IMR-90 (cell line): ENCODE measurements at regions not wholly inside any gene's neighbourhood (a gene's known extent, or its start where the extent isn't known, plus 50 kb on each side); places are given as distances from the start of the nearest gene placed in this dataset.

ENCODE experiments used
- ATAC-seq: fragments of 200-7000 bp; cut with Tn5 transposase; 2 replicates; pipeline ENCODE4 v1.9.1; 2020; ENCODE audit warnings: low read depth, mild to moderate bottlenecking, moderate library complexity
- BruUV-seq: library from RNA; stranded (reverse); fragments of 400-500 nt; replicated peaks from 2 replicates; lab custom pipeline; 2021; lab: Mats Ljungman, UMichigan
- CTCF ChIA-PET: fragments of 300-600 bp; formaldehyde crosslinking; extraction: SDS; loops from one replicate; lab custom pipeline; 2021; ENCODE audit warnings: antibody characterized with exemption; lab: Yijun Ruan, JAX
- POLR2A ChIA-PET: fragments of 300-600 bp; sonication (Branson Sonifier 250); formaldehyde crosslinking; loops from one replicate; lab custom pipeline; 2022; ENCODE audit warnings: antibody characterized with exemption; ENCODE audit not compliant: unreplicated experiment; lab: Charles Lee
- DNase-seq: peaks from one replicate; pipeline ENCODE4 v3.0.0; 2013
- H2AFZ ChIP-seq: replicated peaks from 2 replicates; pipeline ENCODE3; 2013; ENCODE audit warnings: low read length, mild to moderate bottlenecking; ENCODE audit not compliant: poor library complexity
- H2AK5ac ChIP-seq: 2 replicates; pipeline ENCODE4 v1.6.1; 2013; ENCODE audit warnings: low read depth, low read length, inconsistent platforms
- H2AK9ac ChIP-seq: replicated peaks from 2 replicates; pipeline ENCODE3; 2013; ENCODE audit warnings: mild to moderate bottlenecking, low read depth, low read length, moderate library complexity; ENCODE audit not compliant: poor library complexity
- H2BK120ac ChIP-seq: 2 replicates; pipeline ENCODE4 v1.6.1; 2013; ENCODE audit warnings: low read depth, low read length, inconsistent platforms
- H2BK15ac ChIP-seq: 3 replicates; pipeline ENCODE4 v1.6.1; 2013; ENCODE audit warnings: low read depth, low read length, inconsistent platforms
- H2BK20ac ChIP-seq: 2 replicates; pipeline ENCODE4 v1.6.1; 2013; ENCODE audit warnings: low read depth, mild to moderate bottlenecking, inconsistent platforms, low read length, moderate library complexity
- H2BK5ac ChIP-seq: 2 replicates; pipeline ENCODE4 v1.6.1; 2013; ENCODE audit warnings: mild to moderate bottlenecking, low read depth, low read length, inconsistent platforms; ENCODE audit not compliant: poor library complexity, severe bottlenecking
- H3K14ac ChIP-seq: replicated peaks from 2 replicates; pipeline ENCODE4 v1.6.1; 2013; ENCODE audit warnings: low read depth, low read length, inconsistent platforms
- H3K18ac ChIP-seq: 2 replicates; pipeline ENCODE4 v1.6.1; 2013; ENCODE audit warnings: low read depth, low read length, control low read depth
- H3K23ac ChIP-seq: 2 replicates; pipeline ENCODE4 v1.6.1; 2013; ENCODE audit warnings: low read depth, low read length, inconsistent platforms
- H3K27ac ChIP-seq: 2 replicates; pipeline ENCODE4 v1.5.1; 2013; ENCODE audit warnings: mild to moderate bottlenecking, control low read depth, low read length; ENCODE audit not compliant: insufficient read depth
- H3K27me3 ChIP-seq: 2 replicates; pipeline ENCODE4 v1.6.1; 2013; ENCODE audit warnings: low read length; ENCODE audit not compliant: control insufficient read depth, insufficient read depth
- H3K36me3 ChIP-seq: 2 replicates; pipeline ENCODE4 v1.6.1; 2013; ENCODE audit warnings: low read length, mixed read lengths; ENCODE audit not compliant: control insufficient read depth, insufficient read depth
- H3K4ac ChIP-seq: 2 replicates; pipeline ENCODE4 v1.6.1; 2013; ENCODE audit warnings: low read depth, low read length, inconsistent platforms
- H3K4me1 ChIP-seq: 2 replicates; pipeline ENCODE4 v1.6.1; 2013; ENCODE audit warnings: low read length, mixed read lengths; ENCODE audit not compliant: control insufficient read depth, insufficient read depth
- H3K4me2 ChIP-seq: 2 replicates; pipeline ENCODE4 v1.6.1; 2013; ENCODE audit warnings: low read depth, mild to moderate bottlenecking, control low read depth, low read length, moderate library complexity
- H3K4me3 ChIP-seq: 2 replicates; pipeline ENCODE4 v1.5.1; 2013; ENCODE audit warnings: low read depth, mild to moderate bottlenecking, control low read depth, low read length, moderate library complexity; ENCODE audit not compliant: insufficient read depth
- H3K56ac ChIP-seq: 2 replicates; pipeline ENCODE4 v1.6.1; 2013; ENCODE audit warnings: low read length, inconsistent platforms; ENCODE audit not compliant: insufficient read depth; ENCODE audit errors: extremely low read depth
- H3K79me1 ChIP-seq, 2 experiments: 2 replicates each; pipeline ENCODE4 v1.6.1; 2013; ENCODE audit warnings: low read length in 2 of 2, inconsistent platforms in 1 of 2, low read depth in 1 of 2
- H3K9ac ChIP-seq: 2 replicates; pipeline ENCODE4 v1.6.1; 2013; ENCODE audit warnings: low read depth, low read length, control low read depth
- H3K9me1 ChIP-seq: 2 replicates; pipeline ENCODE4 v1.6.1; 2013; ENCODE audit warnings: low read length, inconsistent platforms; ENCODE audit not compliant: insufficient read depth
- H3K9me3 ChIP-seq: 2 replicates; pipeline ENCODE4 v1.6.1; 2013; ENCODE audit warnings: low read length; ENCODE audit not compliant: control insufficient read depth, insufficient read depth
- H4K20me1 ChIP-seq: 2 replicates; pipeline ENCODE4 v1.6.1; 2013; ENCODE audit warnings: low read length, inconsistent platforms; ENCODE audit not compliant: insufficient read depth
- H4K5ac ChIP-seq: 2 replicates; pipeline ENCODE4 v1.6.1; 2013; ENCODE audit warnings: mild to moderate bottlenecking, low read depth, low read length, control low read depth
- H4K8ac ChIP-seq, 2 experiments: 2 replicates each; pipeline ENCODE4 v1.6.1; 2013; ENCODE audit warnings: low read depth in 2 of 2, low read length in 2 of 2, control low read depth in 1 of 2, inconsistent platforms in 1 of 2
- H4K91ac ChIP-seq: 2 replicates; pipeline ENCODE4 v1.6.1; 2013; ENCODE audit warnings: low read depth, low read length, inconsistent platforms; ENCODE audit not compliant: insufficient read depth
- BHLHE40 ChIP-seq: fragments of 150-350 bp; IDR thresholded peaks from 2 replicates; pipeline ENCODE4 v1.6.1; 2016; ENCODE audit warnings: mild to moderate bottlenecking, low read depth, low read length
- CEBPB ChIP-seq: IDR thresholded peaks from 2 replicates; pipeline ENCODE4 v1.6.1; 2012; ENCODE audit warnings: low read depth, low read length, improper control_type of control experiment
- CHD1 ChIP-seq: IDR thresholded peaks from 2 replicates; pipeline ENCODE4 v1.6.1; 2012; ENCODE audit warnings: low read depth, low read length, improper control_type of control experiment
- MAZ ChIP-seq: IDR thresholded peaks from 2 replicates; pipeline ENCODE4 v1.6.1; 2012; ENCODE audit warnings: low read depth, mild to moderate bottlenecking, low read length, improper control_type of control experiment, moderate library complexity, borderline replicate concordance
- NFE2L2 ChIP-seq: fragments of 150-350 bp; IDR thresholded peaks from 2 replicates; pipeline ENCODE4 v1.6.1; 2016; ENCODE audit warnings: low read depth, mild to moderate bottlenecking, low read length
- POLR2A ChIP-seq: IDR thresholded peaks from 2 replicates; pipeline ENCODE4 v1.6.1; 2012; ENCODE audit warnings: mild to moderate bottlenecking, low read depth, low read length
- RAD21 ChIP-seq: IDR thresholded peaks from 2 replicates; pipeline ENCODE4 v1.6.1; 2012; ENCODE audit warnings: low read length, improper control_type of control experiment
- WGBS, 2 experiments: methylation state at CpG; one replicate each; pipeline versions ENCODE4 v1.1.5 to v1.1.7; 2013; ENCODE audit warnings: missing lambda C conversion rate in 2 of 2; ENCODE audit not compliant: insufficient read length in 1 of 2; ENCODE audit errors: extremely low coverage in 2 of 2; 5-methylcytosine and 5-hydroxymethylcytosine counted together
- dilution Hi-C: fragments of 300-500 bp; cut with HindIII; formaldehyde crosslinking; loops from one replicate; pipeline ENCODE4 v1.14.3; 2018; ENCODE audit warnings: low sequenced_read_pairs; ENCODE audit not compliant: unreplicated experiment
- in situ Hi-C: fragments of 300-500 bp; cut with MboI; formaldehyde crosslinking; loops from 3 replicates; pipeline ENCODE4 v1.14.3; 2019; ENCODE audit warnings: low sequenced_read_pairs, inconsistent platforms, mixed read lengths
- intact Hi-C: fragments of 100-400 bp; cut with micrococcal nuclease; formaldehyde crosslinking; loops from 2 replicates; pipeline ENCODE4 v1.10.0; 2022
- TF ChIP-seq, protein P1 (sequence below): fragments of 150-350 bp; IDR thresholded peaks from 2 replicates; pipeline ENCODE4 v1.6.1; 2016; ENCODE audit warnings: low read depth, mild to moderate bottlenecking, low read length, moderate library complexity, borderline replicate concordance
- TF ChIP-seq, protein P2 (sequence below): fragments of 150-350 bp; IDR thresholded peaks from 2 replicates; pipeline ENCODE4 v1.6.1; 2017; ENCODE audit warnings: mild to moderate bottlenecking, antibody characterized with exemption, low read length, low read depth

DNA sequence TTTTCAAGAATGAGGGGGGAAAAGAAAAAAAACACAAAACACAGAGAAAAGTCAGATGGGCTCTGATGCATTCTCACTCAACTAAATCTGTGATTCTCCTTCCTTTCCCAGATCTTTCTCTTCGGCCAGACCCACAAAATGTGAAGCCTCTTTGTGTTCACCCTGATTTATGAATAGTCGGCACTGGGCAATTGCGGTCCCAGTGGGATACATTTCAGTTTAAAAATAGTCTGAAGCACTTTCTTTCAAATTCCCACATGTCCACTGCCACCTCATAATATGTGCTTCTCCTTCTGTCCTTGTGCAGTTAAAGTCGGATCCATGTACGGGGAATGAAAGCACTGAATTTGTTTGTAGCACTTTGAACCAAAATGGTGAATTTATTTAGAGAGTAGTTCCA, 995.4 kb upstream of the WWC1 start:
- H2BK5ac ChIP-seq: no peak overlapping the region
- peak overlapping the region; percentile 30 for H2BK120ac ChIP-seq
- H2AK5ac ChIP-seq: no peak overlapping the region
- in situ Hi-C loops: no loop called here
- POLR2A ChIA-PET: no interaction called here
- H3K4me1 ChIP-seq: peaks cover 16% of the 10 kb centered on the region
- peak overlapping the region; percentile 44 for H2BK20ac ChIP-seq
- intact Hi-C loops: loop anchor here (5.0 kb wide), 1 partner anchor 59 kb away; no protein-coding TSS in a partner anchor
- no peaks in the 10 kb centered on the region for H3K9me3 ChIP-seq
- dilution Hi-C loops: no loop called here
- CTCF ChIA-PET: no interaction called here
- ATAC-seq: no peak
- peaks cover 3% of the 10 kb centered on the region; the same call in 1 of the 2 replicates for H3K9me1 ChIP-seq
- H2AFZ ChIP-seq: no peak overlapping the region
- H4K20me1 ChIP-seq: no peaks in the 10 kb centered on the region
- no peak for DNase-seq
- H3K18ac ChIP-seq: peak overlapping the region; percentile 46
- H3K23ac ChIP-seq: no peak overlapping the region
- H3K36me3 ChIP-seq: no peaks in the 10 kb centered on the region
- 0 out of 3 replicates have a peak overlapping the region, but pooled peaks have one; percentile 54 for H2BK15ac ChIP-seq
- no peak overlapping the region for H4K8ac ChIP-seq
- no peak overlapping the region for H3K14ac ChIP-seq
- no peak overlapping the region for H2AK9ac ChIP-seq
- H3K27ac ChIP-seq: no peak overlapping the region
- no peak overlapping the region for H3K9ac ChIP-seq
- no peak overlapping the region for H3K56ac ChIP-seq
- TF ChIP-seq, protein P1, sequence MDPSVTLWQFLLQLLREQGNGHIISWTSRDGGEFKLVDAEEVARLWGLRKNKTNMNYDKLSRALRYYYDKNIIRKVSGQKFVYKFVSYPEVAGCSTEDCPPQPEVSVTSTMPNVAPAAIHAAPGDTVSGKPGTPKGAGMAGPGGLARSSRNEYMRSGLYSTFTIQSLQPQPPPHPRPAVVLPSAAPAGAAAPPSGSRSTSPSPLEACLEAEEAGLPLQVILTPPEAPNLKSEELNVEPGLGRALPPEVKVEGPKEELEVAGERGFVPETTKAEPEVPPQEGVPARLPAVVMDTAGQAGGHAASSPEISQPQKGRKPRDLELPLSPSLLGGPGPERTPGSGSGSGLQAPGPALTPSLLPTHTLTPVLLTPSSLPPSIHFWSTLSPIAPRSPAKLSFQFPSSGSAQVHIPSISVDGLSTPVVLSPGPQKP: no peak
- TF ChIP-seq RAD21 (no peak), MAZ (no peak), CEBPB (no peak), BHLHE40 (no peak), CHD1 (no peak), POLR2A (no peak), NFE2L2 (no peak)
- TF ChIP-seq, protein P2, sequence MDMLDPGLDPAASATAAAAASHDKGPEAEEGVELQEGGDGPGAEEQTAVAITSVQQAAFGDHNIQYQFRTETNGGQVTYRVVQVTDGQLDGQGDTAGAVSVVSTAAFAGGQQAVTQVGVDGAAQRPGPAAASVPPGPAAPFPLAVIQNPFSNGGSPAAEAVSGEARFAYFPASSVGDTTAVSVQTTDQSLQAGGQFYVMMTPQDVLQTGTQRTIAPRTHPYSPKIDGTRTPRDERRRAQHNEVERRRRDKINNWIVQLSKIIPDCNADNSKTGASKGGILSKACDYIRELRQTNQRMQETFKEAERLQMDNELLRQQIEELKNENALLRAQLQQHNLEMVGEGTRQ: no peak
- H3K4me3 ChIP-seq: no peak overlapping the region
- H3K79me1 ChIP-seq: no peaks in the 10 kb centered on the region
- peak overlapping the region; percentile 50 for H4K91ac ChIP-seq
- H3K27me3 ChIP-seq: no peaks in the 10 kb centered on the region
- H4K5ac ChIP-seq: no peak overlapping the region; the same call in 1 of the 2 replicates
- no TSS peak for BruUV-seq
- peak overlapping the region; percentile 42 for H3K4ac ChIP-seq
- WGBS, 2 experiments: no CpG with 5 or more reads among the region's 5 CpGs
- no peak overlapping the region; the same call in 1 of the 2 replicates for H3K4me2 ChIP-seq
